HEK293 (cell line): ENCODE measurements at regions not wholly inside any gene's neighbourhood (a gene's known extent, or its start where the extent isn't known, plus 50 kb on each side); places are given as distances from the start of the nearest gene placed in this dataset.
A peak's percentile ranks its signal among the peaks of the same experiment; 100 is the strongest.

Experiments
- CTCF ChIA-PET: fragments of 350-600 bp; formaldehyde crosslinking; extraction: SDS; loops from one replicate; lab custom pipeline; 2021; ENCODE audit warnings: antibody characterized with exemption; lab: Yijun Ruan, JAX
- POLR2A ChIA-PET: fragments of 300-600 bp; formaldehyde crosslinking; extraction: SDS; loops from one replicate; lab custom pipeline; 2020; ENCODE audit warnings: antibody characterized with exemption, inconsistent platforms; lab: Yijun Ruan, JAX
- H3K27ac ChIP-seq: fragments of 200-500 bp; sonication (Bioruptor generic); 2 replicates; pipeline ENCODE4 v1.5.1; 2014; ENCODE audit warnings: low read depth, low read length, control low read depth, inconsistent platforms; ENCODE audit errors: extremely low read depth
- H3K36me3 ChIP-seq, 2 experiments: fragments of 200-500 bp in 1 of 2; sonication (Bioruptor generic) in 1 of 2; 1 replicate in 1 of 2; 2 replicates in 1 of 2; pipeline ENCODE4 v1.5.1; 2014 to 2017; ENCODE audit warnings: inconsistent platforms in 2 of 2, low read length in 2 of 2; ENCODE audit not compliant: control insufficient read depth in 2 of 2, insufficient read depth in 1 of 2
- H3K4me1 ChIP-seq: fragments of 200-500 bp; sonication (Bioruptor generic); 2 replicates; pipeline ENCODE4 v1.5.1; 2014; ENCODE audit warnings: mild to moderate bottlenecking, low read length, inconsistent platforms; ENCODE audit not compliant: control insufficient read depth, insufficient read depth
- H3K4me3 ChIP-seq: 2 replicates; pipeline ENCODE4 v1.5.1; 2011; ENCODE audit warnings: low read depth, mild to moderate bottlenecking, control low read depth, low read length, moderate library complexity
- H3K9me3 ChIP-seq: fragments of 200-500 bp; sonication (Bioruptor generic); 2 replicates; pipeline ENCODE4 v1.5.1; 2014; ENCODE audit warnings: low read depth, low read length, inconsistent platforms; ENCODE audit not compliant: control insufficient read depth, insufficient read depth
- ATF2 ChIP-seq: fragments of 450-650 bp; formaldehyde crosslinking; IDR thresholded peaks from 2 replicates; pipeline ENCODE4 v1.5.1; 2016; ENCODE audit warnings: missing biosample characterization, missing genetic modification characterization, low read depth
- GLI2 ChIP-seq: fragments of 450-650 bp; formaldehyde crosslinking; IDR thresholded peaks from 2 replicates; pipeline ENCODE4; 2017; ENCODE audit warnings: missing biosample characterization, missing genetic modification characterization, low read depth, borderline replicate concordance
- KLF10 ChIP-seq: fragments of 450-650 bp; IDR thresholded peaks from 2 replicates; pipeline ENCODE4 v1.5.1; 2018; ENCODE audit warnings: missing biosample characterization, mild to moderate bottlenecking, missing genetic modification characterization
- PATZ1 ChIP-seq: fragments of 450-650 bp; formaldehyde crosslinking; IDR thresholded peaks from 2 replicates; pipeline ENCODE4 v1.5.1; 2016; ENCODE audit warnings: missing biosample characterization, missing genetic modification characterization
- SP3 ChIP-seq: fragments of 450-650 bp; formaldehyde crosslinking; IDR thresholded peaks from 2 replicates; pipeline ENCODE4 v1.5.1; 2016; ENCODE audit warnings: missing biosample characterization, missing genetic modification characterization
- TRIM28 ChIP-seq: IDR thresholded peaks from 2 replicates; pipeline ENCODE4 v1.6.1; 2011; ENCODE audit warnings: low read length, control low read depth, borderline replicate concordance
- ZNF24 ChIP-seq: fragments of 450-650 bp; formaldehyde crosslinking; IDR thresholded peaks from 2 replicates; pipeline ENCODE4 v1.5.1; 2016; ENCODE audit warnings: missing biosample characterization, missing genetic modification characterization
- ZNF274 ChIP-seq, 2 experiments: fragments of 200-500 bp in 1 of 2; fragments of 450-650 bp in 1 of 2; sonication (Bioruptor generic) in 1 of 2; formaldehyde crosslinking in 1 of 2; IDR thresholded peaks; 2 replicates each; pipeline versions ENCODE4 v1.5.1 to v1.6.1; 2014 to 2016; ENCODE audit warnings: borderline replicate concordance in 1 of 2, inconsistent platforms in 1 of 2, low read length in 1 of 2, missing biosample characterization in 1 of 2, missing genetic modification characterization in 1 of 2
- ZNF529 ChIP-seq: fragments of 450-650 bp; formaldehyde crosslinking; IDR thresholded peaks from 2 replicates; pipeline ENCODE4 v1.5.1; 2017; ENCODE audit warnings: missing genetic modification characterization, missing biosample characterization; ENCODE audit not compliant: insufficient replicate concordance
- ZNF585B ChIP-seq: fragments of 450-650 bp; formaldehyde crosslinking; IDR thresholded peaks from 2 replicates; pipeline ENCODE4 v1.5.1; 2016; ENCODE audit warnings: missing biosample characterization, missing genetic modification characterization
- ZNF664 ChIP-seq: fragments of 450-650 bp; formaldehyde crosslinking; IDR thresholded peaks from 2 replicates; pipeline ENCODE4 v1.5.1; 2016; ENCODE audit warnings: missing biosample characterization, missing genetic modification characterization
- ZNF707 ChIP-seq: fragments of 450-650 bp; formaldehyde crosslinking; IDR thresholded peaks from 2 replicates; pipeline ENCODE4 v1.5.1; 2016; ENCODE audit warnings: missing biosample characterization, missing genetic modification characterization
- ZNF785 ChIP-seq: fragments of 450-650 bp; formaldehyde crosslinking; IDR thresholded peaks from 2 replicates; pipeline ENCODE4 v1.5.1; 2016; ENCODE audit warnings: missing biosample characterization, missing genetic modification characterization
- TF ChIP-seq, protein P1 (sequence below): fragments of 450-650 bp; formaldehyde crosslinking; IDR thresholded peaks from 2 replicates; pipeline ENCODE4 v1.5.1; 2016; ENCODE audit warnings: missing biosample characterization, missing genetic modification characterization
- TF ChIP-seq, protein P2 (sequence below): fragments of 450-650 bp; formaldehyde crosslinking; IDR thresholded peaks from 2 replicates; pipeline ENCODE4 v1.5.1; 2016; ENCODE audit warnings: missing biosample characterization, missing genetic modification characterization
- TF ChIP-seq, protein P3 (sequence below): fragments of 450-650 bp; formaldehyde crosslinking; IDR thresholded peaks from 2 replicates; pipeline ENCODE4 v1.5.1; 2017; ENCODE audit warnings: missing biosample characterization, missing genetic modification characterization

DNA sequence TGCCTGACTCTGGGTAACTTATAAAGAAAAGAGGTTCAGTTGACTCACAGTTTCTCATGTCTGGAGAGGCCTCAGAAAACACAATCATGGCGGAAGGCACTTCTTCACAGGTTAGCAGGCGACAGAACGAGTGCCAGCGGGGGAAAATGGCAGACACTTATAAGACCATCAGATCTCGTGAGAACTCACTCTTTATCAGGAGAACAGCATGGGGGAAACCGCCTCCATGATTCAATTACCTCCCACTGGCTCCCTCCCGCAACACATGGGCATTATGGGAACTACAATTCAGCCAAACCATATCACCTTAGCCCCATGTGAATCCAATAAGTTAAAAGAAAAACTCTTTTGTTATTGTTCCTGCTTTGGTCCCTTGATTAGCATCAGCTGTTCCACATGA, 725.2 kb downstream of the LRRIQ3 start (continued):
- TF ChIP-seq, protein P1, sequence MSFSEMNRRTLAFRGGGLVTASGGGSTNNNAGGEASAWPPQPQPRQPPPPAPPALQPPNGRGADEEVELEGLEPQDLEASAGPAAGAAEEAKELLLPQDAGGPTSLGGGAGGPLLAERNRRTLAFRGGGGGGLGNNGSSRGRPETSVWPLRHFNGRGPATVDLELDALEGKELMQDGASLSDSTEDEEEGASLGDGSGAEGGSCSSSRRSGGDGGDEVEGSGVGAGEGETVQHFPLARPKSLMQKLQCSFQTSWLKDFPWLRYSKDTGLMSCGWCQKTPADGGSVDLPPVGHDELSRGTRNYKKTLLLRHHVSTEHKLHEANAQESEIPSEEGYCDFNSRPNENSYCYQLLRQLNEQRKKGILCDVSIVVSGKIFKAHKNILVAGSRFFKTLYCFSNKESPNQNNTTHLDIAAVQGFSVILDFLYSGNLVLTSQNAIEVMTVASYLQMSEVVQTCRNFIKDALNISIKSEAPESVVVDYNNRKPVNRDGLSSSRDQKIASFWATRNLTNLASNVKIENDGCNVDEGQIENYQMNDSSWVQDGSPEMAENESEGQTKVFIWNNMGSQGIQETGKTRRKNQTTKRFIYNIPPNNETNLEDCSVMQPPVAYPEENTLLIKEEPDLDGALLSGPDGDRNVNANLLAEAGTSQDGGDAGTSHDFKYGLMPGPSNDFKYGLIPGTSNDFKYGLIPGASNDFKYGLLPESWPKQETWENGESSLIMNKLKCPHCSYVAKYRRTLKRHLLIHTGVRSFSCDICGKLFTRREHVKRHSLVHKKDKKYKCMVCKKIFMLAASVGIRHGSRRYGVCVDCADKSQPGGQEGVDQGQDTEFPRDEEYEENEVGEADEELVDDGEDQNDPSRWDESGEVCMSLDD (tag by site-specific recombination), result no peak
- TF ChIP-seq SP3 (tag by site-specific recombination) (no peak), ATF2 (tag by site-specific recombination) (peak; percentile 23; the same call in 1 of the 2 replicates), ZNF664 (tag by site-specific recombination) (no peak)
- TF ChIP-seq, protein P2, sequence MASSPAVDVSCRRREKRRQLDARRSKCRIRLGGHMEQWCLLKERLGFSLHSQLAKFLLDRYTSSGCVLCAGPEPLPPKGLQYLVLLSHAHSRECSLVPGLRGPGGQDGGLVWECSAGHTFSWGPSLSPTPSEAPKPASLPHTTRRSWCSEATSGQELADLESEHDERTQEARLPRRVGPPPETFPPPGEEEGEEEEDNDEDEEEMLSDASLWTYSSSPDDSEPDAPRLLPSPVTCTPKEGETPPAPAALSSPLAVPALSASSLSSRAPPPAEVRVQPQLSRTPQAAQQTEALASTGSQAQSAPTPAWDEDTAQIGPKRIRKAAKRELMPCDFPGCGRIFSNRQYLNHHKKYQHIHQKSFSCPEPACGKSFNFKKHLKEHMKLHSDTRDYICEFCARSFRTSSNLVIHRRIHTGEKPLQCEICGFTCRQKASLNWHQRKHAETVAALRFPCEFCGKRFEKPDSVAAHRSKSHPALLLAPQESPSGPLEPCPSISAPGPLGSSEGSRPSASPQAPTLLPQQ (tag by site-specific recombination), result no peak

GRCh38 chr1:73467731-73468130, 730.2 kb downstream of the LRRIQ3 start:
- Histone ChIP-seq H3K9me3 (no peaks in the 10 kb centered on the region), H3K4me1 (no peaks in the 10 kb centered on the region), H3K36me3 (no peaks in the 10 kb centered on the region), H3K4me3 (no peak overlapping the region), H3K27ac (no peak overlapping the region)
- CTCF ChIA-PET, result no interaction called here
- POLR2A ChIA-PET, result no interaction called here
- no peak for TF ChIP-seq ZNF529
- no peak for TF ChIP-seq ZNF274 (IDR thresholded peaks at IDR 0.05; ENCODE audit: low read length)
- TF ChIP-seq ZNF274 (tag by site-specific recombination; IDR thresholded peaks at IDR 0.05; ENCODE audit: borderline replicate concordance), result no peak
- TF ChIP-seq, protein P3, sequence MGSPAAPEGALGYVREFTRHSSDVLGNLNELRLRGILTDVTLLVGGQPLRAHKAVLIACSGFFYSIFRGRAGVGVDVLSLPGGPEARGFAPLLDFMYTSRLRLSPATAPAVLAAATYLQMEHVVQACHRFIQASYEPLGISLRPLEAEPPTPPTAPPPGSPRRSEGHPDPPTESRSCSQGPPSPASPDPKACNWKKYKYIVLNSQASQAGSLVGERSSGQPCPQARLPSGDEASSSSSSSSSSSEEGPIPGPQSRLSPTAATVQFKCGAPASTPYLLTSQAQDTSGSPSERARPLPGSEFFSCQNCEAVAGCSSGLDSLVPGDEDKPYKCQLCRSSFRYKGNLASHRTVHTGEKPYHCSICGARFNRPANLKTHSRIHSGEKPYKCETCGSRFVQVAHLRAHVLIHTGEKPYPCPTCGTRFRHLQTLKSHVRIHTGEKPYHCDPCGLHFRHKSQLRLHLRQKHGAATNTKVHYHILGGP (tag by site-specific recombination), result no peak
- TF ChIP-seq ZNF785, result no peak
- TF ChIP-seq ZNF707 (tag by site-specific recombination), result no peak
- TF ChIP-seq KLF10 (tag by site-specific recombination), result no peak
- TF ChIP-seq ZNF585B, result no peak
- TF ChIP-seq GLI2, result no peak
- no peak for TF ChIP-seq PATZ1
- TF ChIP-seq ZNF24 (tag by site-specific recombination), result no peak
- no peak for TF ChIP-seq TRIM28
